Cardiac fibroblast (primary cell): ENCODE measurements at regions not wholly inside any gene's neighbourhood (a gene's known extent, or its start where the extent isn't known, plus 50 kb on each side); places are given as distances from the start of the nearest gene placed in this dataset.
A peak's percentile ranks its signal among the peaks of the same experiment; 100 is the strongest.

Experiments
- DNase-seq, 2 donors: peaks; one replicate each; pipeline versions ENCODE4 v3.0.0 to v3.0.0-alpha.2; 2010; ENCODE audit warnings: low read depth in 2 of 2
- H3K4me3 ChIP-seq, 2 donors: replicated peaks in 1 of 2; 1 replicate in 1 of 2; 2 replicates in 1 of 2; pipeline ENCODE4 v1.5.1; 2011; ENCODE audit warnings: low read depth in 2 of 2, low read length in 2 of 2, mild to moderate bottlenecking in 2 of 2, moderate library complexity in 1 of 2
- CTCF ChIP-seq: IDR thresholded peaks from one replicate; pipeline ENCODE4 v1.5.1; 2011; ENCODE audit warnings: low read depth, mild to moderate bottlenecking, low read length, inconsistent platforms

- no peak overlapping the region for H3K4me3 ChIP-seq
- no peak for TF ChIP-seq CTCF
- DNase-seq: peak; percentile 26 to 27
Observed at GRCh38 chr12:92363295-92364146, 217.9 kb upstream of the BTG1 start.

GRCh38 chr12:92362785-92363184 lies 217.1 kb upstream of the BTG1 start:
- TF ChIP-seq CTCF: no peak
- H3K4me3 ChIP-seq: no peak overlapping the region
- no peak for DNase-seq

GRCh38 chr12:92362126-92362525 lies 216.5 kb upstream of the BTG1 start:
- TF ChIP-seq CTCF: no peak
- no peak for DNase-seq
- no peak overlapping the region for H3K4me3 ChIP-seq

DNA sequence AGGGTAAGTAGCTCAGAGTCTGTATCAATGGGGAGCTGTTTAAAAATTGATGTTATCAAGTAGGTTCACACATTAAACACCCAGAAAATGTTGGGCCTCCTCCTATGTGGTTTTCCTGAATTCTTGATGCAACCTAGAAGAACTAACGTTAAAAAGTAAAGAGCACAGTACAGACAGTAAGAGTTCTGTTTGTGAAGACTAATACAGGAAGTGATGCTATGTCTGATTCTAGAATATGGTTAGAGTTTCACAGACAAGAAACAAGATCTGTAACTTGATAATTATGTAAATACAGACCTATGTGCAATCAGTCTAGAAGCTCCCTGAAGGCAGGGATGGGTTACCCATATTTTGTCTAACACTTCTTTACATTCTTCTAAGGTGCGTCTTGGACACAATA lies 214.9 kb upstream of the BTG1 start:
- peak in 1 of 2 donors; percentile 2 for DNase-seq
- no peak overlapping the region for H3K4me3 ChIP-seq
- TF ChIP-seq CTCF: no peak

DNA sequence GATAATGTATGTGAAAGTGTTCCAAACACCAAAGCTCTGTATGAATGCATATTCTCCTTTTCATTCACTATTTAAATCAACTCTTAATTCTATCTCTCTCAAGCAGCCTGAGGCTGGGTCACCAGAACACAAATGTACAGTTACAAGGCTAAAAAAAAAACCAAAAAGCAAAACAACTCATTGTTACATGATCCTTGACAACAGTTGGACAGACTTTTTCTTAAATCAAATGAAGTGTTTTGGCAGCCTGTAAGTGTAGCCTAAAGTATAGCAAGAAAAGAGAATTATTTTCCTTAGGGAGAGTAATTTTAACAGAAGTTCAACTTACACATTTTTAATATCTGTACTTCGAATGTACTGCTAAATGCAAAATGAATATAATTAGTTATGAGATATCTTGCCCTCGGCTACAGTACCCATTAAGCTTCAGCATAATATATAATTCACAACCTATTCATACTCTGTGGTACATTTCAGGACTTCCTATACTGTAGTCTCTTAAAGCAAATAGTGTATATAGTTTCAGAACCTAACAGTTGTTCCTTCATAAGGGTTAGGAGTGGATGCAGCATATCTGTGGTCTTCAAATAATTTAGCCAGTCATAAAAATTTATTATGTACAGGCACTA lies 214.0 kb upstream of the BTG1 start:
- no peak for TF ChIP-seq CTCF
- H3K4me3 ChIP-seq: no peak overlapping the region
- DNase-seq: no peak

DNA sequence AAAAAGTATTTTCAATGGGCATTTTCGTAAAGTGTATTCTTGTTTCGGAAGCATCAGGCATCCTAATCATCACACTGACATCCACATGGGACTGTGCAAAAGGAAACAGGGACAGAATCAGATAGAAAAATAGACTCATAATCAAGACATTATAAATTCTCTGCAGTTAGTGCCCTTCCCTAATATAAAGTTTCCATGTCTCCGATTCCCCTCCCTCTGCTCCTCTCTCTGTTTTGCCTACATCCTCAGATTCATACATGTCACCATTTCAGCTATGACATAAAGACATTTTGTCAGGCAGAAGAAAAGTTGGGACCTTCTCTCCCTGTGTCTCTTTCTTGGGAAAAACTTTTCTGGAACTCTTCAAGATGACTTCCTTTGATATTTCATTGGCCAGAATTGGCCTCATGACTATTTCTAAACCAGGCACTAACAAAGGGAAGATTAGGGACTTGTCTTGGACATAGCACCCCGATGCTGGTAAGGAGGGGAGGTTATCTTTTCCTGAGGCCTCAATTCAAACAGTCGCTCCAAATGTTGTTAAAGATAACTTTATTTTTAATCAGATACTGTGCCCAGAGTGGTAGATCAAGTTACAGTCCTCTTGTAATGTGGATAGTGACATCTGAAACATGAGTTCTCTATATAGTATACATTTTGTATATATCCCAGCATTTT lies 212.1 kb upstream of the BTG1 start:
- TF ChIP-seq CTCF: no peak
- no peak for DNase-seq

More for the DNA sequence above, 212.1 kb upstream of the BTG1 start:
- H3K4me3 ChIP-seq: no peak overlapping the region
